ENCODE measurements at regions not wholly inside any gene's neighbourhood (a gene's known extent, or its start where the extent isn't known, plus 50 kb on each side); places are given as distances from the start of the nearest gene placed in this dataset.

GRCh38 chr3:148591525-148591924 lies 106.2 kb upstream of the AGTR1 start:
- Histone ChIP-seq H3K27ac (ENCODE audit: low read depth, low read length, poor library complexity, severe bottlenecking) (no peak overlapping the region), H3K27me3 (replicated peaks; ENCODE audit: insufficient read depth, low read depth, low read length, poor library complexity) (no peaks in the 10 kb centered on the region), H3K4me3 (ENCODE audit: low read depth, low read length, poor library complexity, severe bottlenecking) (no peak overlapping the region), H3K36me3 (ENCODE audit: insufficient read depth, low read length, poor library complexity, severe bottlenecking) (no peaks in the 10 kb centered on the region), H3K4me1 (ENCODE audit: insufficient read depth, low read length, poor library complexity, severe bottlenecking) (no peaks in the 10 kb centered on the region), H3K9me3 (ENCODE audit: low read depth, low read length, poor library complexity, severe bottlenecking) (no peaks in the 10 kb centered on the region)
- no peak for DNase-seq (ENCODE audit: low spot score)
- intact Hi-C loops (cut with micrococcal nuclease; ENCODE audit: unreplicated experiment) = no loop called here
- ChIA-PET POLR2A (ENCODE audit: low non-redundant PET) (no interaction called here), CTCF (no interaction called here)
- TF ChIP-seq CTCF (conservative IDR thresholded peaks at IDR 0.05; ENCODE audit: low read depth, low read length) = no peak
- no peak for TF ChIP-seq EZH2 (IDR thresholded peaks at IDR 0.05; ENCODE audit: borderline replicate concordance, low read depth, low read length, poor library complexity, severe bottlenecking)
- BruUV-seq (replicated peaks) = no TSS peak

GRCh38 chr3:148598619-148599018 lies 99.1 kb upstream of the AGTR1 start:
- no peak overlapping the region for H3K27ac ChIP-seq (ENCODE audit: low read depth, low read length, poor library complexity, severe bottlenecking)
- intact Hi-C loops (cut with micrococcal nuclease; ENCODE audit: unreplicated experiment) = no loop called here
- CTCF ChIA-PET = no interaction called here

DNA sequence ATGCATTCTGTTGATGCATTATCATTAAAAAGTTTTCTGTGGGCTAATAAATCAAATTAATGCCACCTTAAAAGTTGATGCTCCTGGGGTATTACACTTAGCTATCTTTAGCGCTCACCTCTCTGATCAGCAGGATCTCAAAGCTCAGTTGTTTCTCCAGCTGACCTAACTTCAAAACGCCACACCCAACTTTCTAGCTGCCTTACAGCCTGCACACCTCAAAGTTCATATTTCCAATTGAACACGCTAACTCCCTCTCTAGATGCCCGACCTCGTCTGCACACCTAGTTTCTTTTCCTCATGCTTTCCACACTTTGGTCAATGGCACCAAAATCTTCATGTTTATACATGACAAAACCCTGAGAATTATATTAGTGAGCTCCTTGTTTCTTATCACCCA lies 98.2 kb upstream of the AGTR1 start:
- TF ChIP-seq EZH2 (IDR thresholded peaks at IDR 0.05; ENCODE audit: borderline replicate concordance, low read depth, low read length, poor library complexity, severe bottlenecking) = no peak
- TF ChIP-seq CTCF (conservative IDR thresholded peaks at IDR 0.05; ENCODE audit: low read depth, low read length) = no peak
- ChIA-PET CTCF (no interaction called here), POLR2A (ENCODE audit: low non-redundant PET) (no interaction called here)
- no peak for DNase-seq (ENCODE audit: low spot score)
- no TSS peak for BruUV-seq (replicated peaks)
- intact Hi-C loops (cut with micrococcal nuclease; ENCODE audit: unreplicated experiment) = no loop called here
- H3K36me3 ChIP-seq (ENCODE audit: insufficient read depth, low read length, poor library complexity, severe bottlenecking) = no peaks in the 10 kb centered on the region
- no peak overlapping the region for H3K4me3 ChIP-seq (ENCODE audit: low read depth, low read length, poor library complexity, severe bottlenecking)
- H3K4me1 ChIP-seq (ENCODE audit: insufficient read depth, low read length, poor library complexity, severe bottlenecking) = no peaks in the 10 kb centered on the region
- no peaks in the 10 kb centered on the region for H3K27me3 ChIP-seq (replicated peaks; ENCODE audit: insufficient read depth, low read depth, low read length, poor library complexity)
- H3K27ac ChIP-seq (ENCODE audit: low read depth, low read length, poor library complexity, severe bottlenecking) = no peak overlapping the region
- H3K9me3 ChIP-seq (ENCODE audit: low read depth, low read length, poor library complexity, severe bottlenecking) = no peaks in the 10 kb centered on the region

More at GRCh38 chr3:148598619-148599018, 99.1 kb upstream of the AGTR1 start:
- no peak for DNase-seq (ENCODE audit: low spot score)
- Histone ChIP-seq H3K27me3 (replicated peaks; ENCODE audit: insufficient read depth, low read depth, low read length, poor library complexity) (no peaks in the 10 kb centered on the region), H3K4me1 (ENCODE audit: insufficient read depth, low read length, poor library complexity, severe bottlenecking) (no peaks in the 10 kb centered on the region), H3K4me3 (ENCODE audit: low read depth, low read length, poor library complexity, severe bottlenecking) (no peak overlapping the region), H3K9me3 (ENCODE audit: low read depth, low read length, poor library complexity, severe bottlenecking) (no peaks in the 10 kb centered on the region), H3K36me3 (ENCODE audit: insufficient read depth, low read length, poor library complexity, severe bottlenecking) (no peaks in the 10 kb centered on the region)
- POLR2A ChIA-PET (ENCODE audit: low non-redundant PET) = no interaction called here
- no peak for TF ChIP-seq EZH2 (IDR thresholded peaks at IDR 0.05; ENCODE audit: borderline replicate concordance, low read depth, low read length, poor library complexity, severe bottlenecking)
- no peak for TF ChIP-seq CTCF (conservative IDR thresholded peaks at IDR 0.05; ENCODE audit: low read depth, low read length)
- BruUV-seq (replicated peaks) = no TSS peak

All from A673 (cell line).